ENCODE measurements at regions not wholly inside any gene's neighbourhood (a gene's known extent, or its start where the extent isn't known, plus 50 kb on each side); places are given as distances from the start of the nearest gene placed in this dataset.

DNA sequence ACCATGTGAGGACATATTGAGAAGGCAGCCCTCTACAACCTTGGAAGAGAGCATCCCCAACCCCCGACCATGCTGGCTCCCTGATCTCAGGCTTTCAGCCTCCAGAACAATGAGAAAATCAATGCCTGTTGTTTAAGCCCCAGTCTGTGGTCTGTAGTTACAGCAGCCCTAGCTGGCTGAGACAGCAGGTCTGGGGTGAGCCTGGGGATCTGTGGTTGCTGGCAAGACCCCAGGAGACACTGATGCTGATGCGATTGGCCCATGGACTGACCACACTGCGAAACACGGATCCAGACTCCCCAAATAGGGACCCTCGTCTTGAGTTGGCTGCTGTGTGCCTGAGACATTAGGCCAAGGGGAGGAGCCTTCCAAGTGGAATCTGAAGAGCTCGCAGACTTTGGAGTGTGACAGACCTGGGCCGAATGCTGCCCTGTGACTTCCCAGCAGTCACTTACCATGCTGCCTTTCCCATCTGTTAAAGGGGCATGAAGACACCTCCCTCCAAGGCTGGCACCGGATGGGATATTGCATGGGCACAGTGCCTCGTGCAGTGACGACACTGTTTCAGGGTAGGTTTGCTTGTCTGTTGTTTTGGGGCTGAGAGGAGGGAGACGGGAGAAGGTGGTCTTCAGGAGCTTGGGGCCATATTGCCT lies 147.8 kb upstream of the RPL38 start:
- no peak for DNase-seq (ENCODE audit: low read depth in 2 of 3, low spot score in 2 of 3)

- no peak for DNase-seq (ENCODE audit: low read depth in 2 of 3, low spot score in 2 of 3)
Observed at GRCh38 chr17:74059479-74060240, 143.8 kb upstream of the RPL38 start.

DNA sequence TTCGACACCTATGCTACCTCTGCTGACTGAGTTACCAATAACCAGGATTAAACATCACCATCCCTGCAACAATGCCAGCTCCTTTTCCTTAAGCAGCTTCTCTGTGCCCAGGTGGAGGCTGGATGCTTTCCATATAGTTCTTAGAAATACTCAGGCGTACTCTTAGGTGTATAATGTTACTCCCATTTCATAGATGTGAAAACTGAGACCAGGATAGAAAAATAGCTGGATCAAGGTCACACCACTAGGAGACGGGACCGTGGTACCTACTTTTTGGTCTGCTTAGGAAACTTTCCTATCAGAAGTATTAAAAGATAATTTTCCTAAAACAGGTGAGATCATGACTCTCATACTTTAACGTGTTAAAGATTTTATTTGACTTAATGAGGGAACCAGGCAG lies 141.7 kb upstream of the RPL38 start:
- DNase-seq (ENCODE audit: low read depth in 2 of 3, low spot score in 2 of 3), result no peak

DNA sequence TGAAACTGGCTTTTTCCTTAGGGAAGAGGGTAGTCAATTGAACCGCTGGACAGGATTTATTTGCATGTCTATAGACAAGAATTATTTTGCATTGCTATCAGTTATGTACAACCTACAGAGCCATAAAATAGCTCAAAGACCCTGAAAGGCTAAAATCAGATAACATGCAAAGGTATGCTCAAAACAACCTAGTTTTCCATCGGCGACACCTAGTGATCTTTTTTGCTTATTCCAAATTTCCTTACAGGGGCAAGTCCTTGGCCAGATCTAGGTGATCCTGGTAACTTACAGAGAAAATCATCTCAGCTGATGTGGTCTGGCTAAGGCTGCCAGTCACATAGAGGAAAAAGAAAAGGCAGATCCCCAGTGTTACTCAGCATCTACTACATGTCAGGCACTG lies 141.2 kb upstream of the RPL38 start:
- no peak for DNase-seq (ENCODE audit: low read depth in 2 of 3, low spot score in 2 of 3)

DNA sequence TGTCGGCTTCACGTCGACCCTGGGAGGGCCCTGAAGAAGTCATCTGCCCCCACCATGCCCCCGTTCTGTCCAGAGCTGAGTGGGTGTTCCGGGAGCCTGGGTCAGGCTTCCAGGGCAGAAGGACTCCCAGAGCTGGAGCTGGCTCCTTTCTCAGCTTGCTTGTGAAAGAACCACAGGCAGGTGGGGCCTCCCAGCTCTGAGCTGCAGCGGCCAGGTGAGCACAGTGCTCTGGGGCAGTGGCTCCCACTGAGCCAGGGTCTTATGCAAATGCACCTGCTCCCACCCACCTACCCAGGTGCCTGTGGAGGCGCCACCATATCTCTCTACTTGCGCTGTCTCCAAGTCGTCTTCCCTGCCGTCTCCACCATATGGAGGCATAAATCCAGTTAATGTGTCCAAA lies 140.0 kb upstream of the RPL38 start:
- DNase-seq (ENCODE audit: low read depth in 2 of 3, low spot score in 2 of 3), result no peak

DNA sequence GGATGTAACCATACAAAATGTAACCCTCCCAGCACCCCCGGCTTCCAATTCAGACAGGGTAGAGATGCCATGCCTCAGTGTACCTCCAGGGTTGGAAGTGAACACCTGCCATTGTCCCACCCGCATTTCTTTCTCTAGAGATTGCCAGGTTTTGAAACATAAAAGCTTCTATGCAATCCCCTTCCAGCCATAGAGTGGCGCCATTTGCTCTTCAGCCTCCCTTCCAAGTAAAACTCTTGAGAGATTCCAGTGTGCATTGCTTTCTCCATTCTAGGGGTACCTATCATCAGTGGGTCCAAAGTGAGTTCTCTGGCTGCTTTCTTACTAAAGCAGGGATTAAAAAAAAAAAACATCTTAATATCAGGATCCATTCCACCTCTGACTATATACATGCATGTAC lies 133.1 kb upstream of the RPL38 start:
- no peak for DNase-seq (ENCODE audit: low read depth in 2 of 3, low spot score in 2 of 3)

DNA sequence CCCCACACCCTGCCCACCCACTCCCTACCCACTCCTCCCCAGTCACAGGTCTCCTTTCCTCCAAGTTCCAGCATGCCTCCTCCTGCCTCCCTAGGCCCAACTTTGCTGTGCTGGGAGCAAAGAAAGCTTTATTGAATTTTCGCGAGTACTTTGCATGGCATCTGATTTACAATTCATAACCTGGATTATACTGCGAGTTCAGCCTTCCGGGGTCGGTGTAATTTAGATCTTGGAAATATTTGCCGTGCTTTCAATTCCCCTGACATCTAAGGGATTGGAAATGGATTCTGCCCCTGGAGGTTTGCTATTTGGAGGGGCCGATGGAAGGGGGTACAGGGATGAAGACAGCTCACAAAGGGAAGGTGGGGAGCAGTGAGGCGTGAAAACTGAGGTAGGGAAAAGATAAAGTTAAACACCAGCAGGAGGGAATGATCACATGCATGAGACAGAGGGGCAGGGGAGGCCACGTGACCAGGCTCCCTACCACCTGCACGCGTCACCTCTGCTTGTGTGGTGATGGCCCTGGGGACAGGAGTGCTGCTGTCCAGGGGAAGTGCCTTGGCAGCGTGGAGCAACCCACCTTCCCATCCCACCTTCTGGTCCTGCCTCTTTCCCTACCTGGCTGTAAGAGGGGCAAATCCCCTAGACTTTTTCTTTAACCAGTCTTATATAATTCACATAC lies 132.3 kb upstream of the RPL38 start:
- DNase-seq (ENCODE audit: low read depth in 2 of 3, low spot score in 2 of 3), result no peak

GRCh38 chr17:74072340-74072739 lies 131.1 kb upstream of the RPL38 start:
- no peak for DNase-seq (ENCODE audit: low read depth in 2 of 3, low spot score in 2 of 3)

- no peak for DNase-seq (ENCODE audit: low read depth in 2 of 3, low spot score in 2 of 3)
Observed at GRCh38 chr17:74076446-74076845, 127.0 kb upstream of the RPL38 start.

- DNase-seq (ENCODE audit: low read depth in 2 of 3, low spot score in 2 of 3), result no peak
Observed at GRCh38 chr17:74077231-74077630, 126.2 kb upstream of the RPL38 start.

DNA sequence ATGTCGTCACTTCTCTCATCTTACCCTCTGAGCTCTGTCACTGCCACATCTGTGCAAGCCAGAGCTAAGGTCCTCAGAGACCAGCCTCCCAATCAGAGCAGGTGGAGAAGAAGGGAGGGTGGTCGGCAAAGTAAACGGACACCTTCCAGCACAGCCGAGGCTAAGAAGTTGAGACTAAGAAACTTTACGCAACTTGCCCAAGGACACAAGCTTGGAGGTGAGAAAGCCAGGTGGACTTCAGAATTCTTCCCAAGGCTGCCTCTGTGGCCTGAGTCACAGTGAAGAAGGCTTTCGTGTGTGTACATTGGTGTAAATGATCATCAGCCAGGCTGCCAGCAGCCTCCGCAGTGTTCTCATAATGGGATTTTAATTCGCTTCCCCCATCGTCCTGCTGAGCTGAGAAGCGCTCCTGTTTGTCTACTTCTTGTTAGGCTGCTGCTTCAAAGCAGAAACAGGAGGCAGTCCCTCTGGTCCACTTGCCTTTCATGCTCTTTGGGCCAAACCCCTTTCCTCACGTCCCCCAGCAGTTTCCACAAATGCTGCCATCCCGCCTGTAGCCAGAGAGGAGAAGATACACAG lies 125.0 kb upstream of the RPL38 start:
- DNase-seq (ENCODE audit: low read depth in 2 of 3, low spot score in 2 of 3), result no peak

DNA sequence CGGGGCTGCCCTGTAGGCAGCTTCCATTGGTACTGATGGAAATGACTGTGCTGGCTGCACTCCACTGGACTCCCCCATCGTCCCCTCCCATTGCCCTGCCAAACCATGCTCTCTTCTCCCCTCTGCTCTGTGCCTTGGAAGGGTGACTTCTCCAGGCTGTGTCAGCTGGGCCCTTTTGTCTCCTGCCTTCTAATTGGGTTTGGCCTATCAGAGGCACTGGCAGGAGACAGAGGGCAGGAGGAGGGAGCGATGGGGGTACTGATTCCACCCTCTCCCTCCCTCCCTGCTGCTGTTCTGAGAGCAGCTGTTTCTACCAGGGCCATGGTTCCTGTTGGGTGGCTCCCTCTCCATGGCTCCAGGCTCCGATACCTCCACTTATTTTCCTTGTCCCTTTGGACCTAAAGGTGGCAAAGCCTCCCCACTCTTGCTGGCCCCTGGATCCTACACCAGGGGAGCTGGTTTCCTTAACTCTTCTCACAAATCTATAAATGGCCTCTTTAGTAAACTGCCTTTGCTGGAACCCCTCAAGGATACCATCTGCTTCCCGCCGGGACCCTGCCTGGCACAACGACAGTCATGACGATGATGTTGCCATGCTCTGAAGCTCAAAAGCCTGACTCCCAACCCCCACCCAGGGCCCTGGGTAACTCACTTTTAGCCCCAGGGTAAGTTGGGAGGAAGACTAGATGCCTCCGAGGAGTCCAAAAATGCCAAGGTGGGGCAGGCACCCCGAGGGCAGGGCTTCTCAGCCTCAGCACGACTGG lies 123.8 kb upstream of the RPL38 start:
- DNase-seq (ENCODE audit: low read depth in 2 of 3, low spot score in 2 of 3), result no peak

DNA sequence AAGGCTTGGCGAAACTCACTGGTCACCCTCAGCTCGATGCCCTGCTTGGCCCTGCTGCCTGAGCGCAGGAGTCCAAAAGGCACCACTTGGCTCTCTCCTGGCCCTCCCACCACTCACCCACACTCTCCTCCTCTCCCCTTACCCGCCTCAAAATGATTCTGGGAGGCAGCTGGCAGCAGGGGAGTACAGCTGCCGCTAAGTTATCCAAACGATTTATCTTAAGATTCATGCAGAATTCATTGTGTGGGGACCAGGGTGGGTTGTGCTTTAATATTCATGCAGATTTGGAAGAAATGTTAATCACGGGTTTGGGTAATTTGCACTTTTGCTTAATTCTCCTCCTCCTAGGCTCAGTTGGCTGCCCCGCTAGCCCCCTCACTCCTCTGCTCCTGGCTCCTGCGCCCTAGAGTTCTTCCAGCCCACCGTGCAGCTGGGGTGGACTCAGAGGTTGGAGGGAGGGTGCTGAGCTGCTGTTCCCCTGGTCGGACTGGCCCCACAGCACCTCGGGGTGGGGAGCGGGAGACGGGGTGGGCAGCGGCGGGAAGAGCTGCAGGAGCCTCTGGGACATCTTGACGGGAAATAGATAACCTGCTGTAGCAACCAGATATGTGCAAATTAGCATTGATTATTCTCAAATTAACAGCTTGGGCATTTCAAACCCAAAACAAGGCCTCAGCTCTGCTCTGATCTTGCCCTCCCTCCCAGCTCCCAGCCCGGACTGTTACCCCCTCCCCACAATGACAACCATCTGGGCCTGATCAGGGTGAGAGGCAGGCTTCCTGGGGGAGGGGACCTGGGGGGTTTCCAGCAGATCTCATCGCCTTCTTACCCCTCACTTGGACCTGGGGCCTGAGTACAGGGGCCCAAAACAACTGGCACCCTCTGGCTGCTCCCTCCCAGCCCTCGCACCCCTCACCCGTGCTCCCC lies 122.6 kb upstream of the RPL38 start:
- DNase-seq (ENCODE audit: low read depth in 2 of 3, low spot score in 2 of 3), result no peak

DNA sequence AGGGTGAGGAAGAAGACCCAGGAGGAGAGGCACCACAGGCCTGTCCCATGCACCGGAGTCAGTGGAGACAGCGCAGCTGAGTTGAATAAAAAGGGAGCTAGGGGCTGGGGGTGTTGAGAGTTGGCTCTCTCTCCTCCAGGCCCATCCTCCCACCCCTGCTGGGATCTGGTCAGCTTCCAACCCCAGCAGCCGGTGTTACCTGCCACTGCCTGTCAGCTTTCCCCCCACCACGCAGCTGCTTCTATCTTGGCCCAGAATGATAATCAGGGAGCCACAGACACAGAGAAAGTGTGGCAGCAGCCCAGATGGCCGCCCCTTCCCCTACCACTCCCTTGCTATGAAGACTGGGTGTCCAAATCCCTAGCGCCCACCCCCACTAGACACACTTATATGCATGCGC lies 120.6 kb upstream of the RPL38 start:
- no peak for DNase-seq (ENCODE audit: low read depth in 2 of 3, low spot score in 2 of 3)

DNA sequence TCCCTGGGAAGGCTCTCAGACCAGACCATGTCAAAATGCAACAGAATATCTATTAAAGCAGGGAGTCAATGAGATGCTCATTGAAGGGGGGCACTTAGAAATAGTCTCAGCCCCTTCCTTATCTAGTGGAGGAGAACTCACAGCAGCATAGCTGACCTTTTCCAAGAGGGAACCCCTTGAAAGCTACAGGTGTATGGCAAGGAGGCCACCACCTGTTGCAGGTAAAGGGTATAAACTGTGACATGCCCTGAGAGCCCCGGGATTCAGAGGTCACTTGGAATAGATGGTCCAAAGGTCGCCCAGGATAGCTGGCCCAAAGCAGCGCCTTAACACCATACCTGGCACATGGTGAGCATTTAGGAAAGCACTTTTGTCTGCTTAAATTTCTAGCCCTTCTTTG lies 120.2 kb upstream of the RPL38 start:
- DNase-seq (ENCODE audit: low read depth in 2 of 3, low spot score in 2 of 3), result no peak

GRCh38 chr17:74085434-74085833 lies 118.0 kb upstream of the RPL38 start:
- DNase-seq (ENCODE audit: low read depth in 2 of 3, low spot score in 2 of 3), result no peak

DNA sequence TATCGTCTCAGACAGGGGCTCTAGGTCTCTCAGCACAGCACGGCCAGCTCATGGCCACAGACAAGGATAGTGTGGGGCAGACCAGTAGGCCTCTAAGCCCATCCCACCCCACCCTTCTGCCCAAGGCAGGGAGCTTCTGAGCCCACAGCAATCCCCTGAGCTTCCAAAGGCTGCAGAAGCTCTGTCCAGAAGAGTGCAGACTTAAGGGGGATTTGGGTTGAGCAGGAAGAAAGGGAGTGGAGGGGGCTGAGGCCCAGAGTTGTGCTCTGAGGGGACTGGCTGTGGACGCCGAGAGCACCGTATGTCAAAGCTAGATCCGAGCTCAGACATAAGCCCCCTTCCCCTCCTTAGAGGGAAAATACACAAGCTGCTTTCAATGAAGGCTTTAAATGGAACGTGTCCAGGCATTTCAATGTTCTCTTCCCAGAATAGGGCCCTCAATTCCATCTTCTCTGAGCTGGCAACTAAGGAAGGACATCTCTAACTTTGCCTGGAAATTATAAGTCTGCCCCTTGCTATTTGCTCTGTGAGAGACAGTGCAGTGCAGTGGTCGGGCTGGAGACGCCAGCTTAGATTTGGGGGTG lies 116.4 kb upstream of the RPL38 start:
- no peak for DNase-seq (ENCODE audit: low read depth in 2 of 3, low spot score in 2 of 3)

DNA sequence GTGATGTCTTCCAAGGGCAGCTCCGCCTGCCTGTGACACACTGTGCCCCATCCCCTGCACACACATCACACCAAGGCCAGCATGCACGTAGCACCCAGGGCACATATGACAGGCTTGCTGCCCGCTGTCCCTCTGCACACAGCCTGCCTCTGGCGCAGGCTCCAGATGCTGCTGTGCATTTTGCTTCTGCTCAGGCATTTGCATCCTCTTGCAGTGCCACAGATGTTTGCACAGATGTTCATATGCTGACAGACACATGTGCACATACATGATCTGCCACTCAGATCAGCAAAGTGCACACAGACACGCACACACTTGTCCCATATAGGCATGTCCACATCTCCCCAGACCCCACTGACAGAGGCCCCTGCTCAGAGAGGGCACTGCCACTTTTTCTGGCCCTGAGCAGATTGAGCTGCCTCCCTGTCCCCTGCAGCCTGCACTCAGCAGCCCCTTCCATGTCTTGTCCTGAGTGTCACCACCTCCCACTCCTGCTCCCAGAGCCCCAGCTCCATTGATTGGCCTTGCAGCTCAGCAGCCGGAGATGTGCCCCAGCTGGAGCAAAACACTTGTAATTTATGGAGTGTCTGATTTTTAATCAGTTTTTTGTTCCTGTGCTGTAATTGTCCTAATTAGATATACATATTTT lies 115.1 kb upstream of the RPL38 start:
- no peak for DNase-seq (ENCODE audit: low read depth in 2 of 3, low spot score in 2 of 3)

DNA sequence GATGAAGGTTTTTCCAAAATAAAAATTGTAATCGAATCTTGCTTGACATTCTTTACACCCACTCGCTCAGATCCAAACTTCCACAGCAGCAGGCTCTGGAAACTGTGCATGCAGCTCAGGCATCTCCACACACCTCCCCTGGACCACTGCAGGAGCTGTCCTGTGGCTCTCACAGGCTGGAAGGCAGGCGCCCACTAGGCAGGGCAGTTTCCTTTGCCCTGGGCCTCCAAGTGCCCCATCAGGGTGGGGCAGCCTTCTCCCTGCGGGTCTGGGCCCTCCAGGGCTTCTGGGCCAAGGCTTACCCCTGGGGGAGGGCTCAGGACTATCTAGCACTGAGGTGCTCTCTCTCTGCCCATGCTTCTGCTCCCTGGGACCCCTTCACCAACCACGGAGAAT lies 114.5 kb upstream of the RPL38 start:
- no peak for DNase-seq (ENCODE audit: low read depth in 2 of 3, low spot score in 2 of 3)

All from hematopoietic multipotent progenitor cell (in vitro differentiated cells).